GM21529 (cell line): ENCODE measurements at regions not wholly inside any gene's neighbourhood (a gene's known extent, or its start where the extent isn't known, plus 50 kb on each side); places are given as distances from the start of the nearest gene placed in this dataset.

Source experiments
- ATAC-seq: cut with Tn5 transposase; IDR thresholded peaks from one replicate; pipeline ENCODE4 v1.9.1; 2021; ENCODE audit not compliant: unreplicated experiment

- ATAC-seq = no peak
Observed at GRCh38 chr5:57824623-57825022, 342.0 kb upstream of the ACTBL2 start.

GRCh38 chr5:57824047-57824446 is 341.4 kb upstream of the ACTBL2 start:
- ATAC-seq = no peak

GRCh38 chr5:57822651-57823050 is 340.0 kb upstream of the ACTBL2 start:
- ATAC-seq = no peak

- ATAC-seq = no peak
Observed at GRCh38 chr5:57818397-57818796, 335.8 kb upstream of the ACTBL2 start.

- no peak for ATAC-seq
Observed at GRCh38 chr5:57817924-57818323, 335.3 kb upstream of the ACTBL2 start.

- ATAC-seq = no peak
Observed at GRCh38 chr5:57817001-57817453, 334.4 kb upstream of the ACTBL2 start.

- ATAC-seq = no peak
Observed at GRCh38 chr5:57816108-57816507, 333.5 kb upstream of the ACTBL2 start.

GRCh38 chr5:57805732-57806131 is 323.1 kb upstream of the ACTBL2 start:
- no peak for ATAC-seq

- no peak for ATAC-seq
Observed at GRCh38 chr5:57805170-57805569, 322.6 kb upstream of the ACTBL2 start.

- ATAC-seq = no peak
Observed at GRCh38 chr5:57804505-57804904, 321.9 kb upstream of the ACTBL2 start.

- ATAC-seq = no peak
Observed at GRCh38 chr5:57804007-57804444, 321.4 kb upstream of the ACTBL2 start.

- no peak for ATAC-seq
Observed at GRCh38 chr5:57802131-57802530, 319.5 kb upstream of the ACTBL2 start.

- no peak for ATAC-seq
Observed at GRCh38 chr5:57795203-57795602, 312.6 kb upstream of the ACTBL2 start.

- no peak for ATAC-seq
Observed at GRCh38 chr5:57791875-57792274, 309.3 kb upstream of the ACTBL2 start.

- ATAC-seq = no peak
Observed at GRCh38 chr5:57785946-57786345, 303.3 kb upstream of the ACTBL2 start.

GRCh38 chr5:57784121-57784520 is 301.5 kb upstream of the ACTBL2 start:
- ATAC-seq = no peak

GRCh38 chr5:57783693-57784092 is 301.1 kb upstream of the ACTBL2 start:
- ATAC-seq = no peak

GRCh38 chr5:57780961-57781325 is 298.3 kb upstream of the ACTBL2 start:
- ATAC-seq = no peak

GRCh38 chr5:57780306-57780960 is 297.8 kb upstream of the ACTBL2 start:
- no peak for ATAC-seq

GRCh38 chr5:57779383-57780223 is 297.0 kb upstream of the ACTBL2 start:
- peak; percentile 49 for ATAC-seq

- ATAC-seq = no peak
Observed at GRCh38 chr5:57778501-57779091, 296.0 kb upstream of the ACTBL2 start.

GRCh38 chr5:57777174-57777581 is 294.6 kb upstream of the ACTBL2 start:
- ATAC-seq = no peak
